ENCODE measurements at regions not wholly inside any gene's neighbourhood (a gene's known extent, or its start where the extent isn't known, plus 50 kb on each side); places are given as distances from the start of the nearest gene placed in this dataset.

DNA sequence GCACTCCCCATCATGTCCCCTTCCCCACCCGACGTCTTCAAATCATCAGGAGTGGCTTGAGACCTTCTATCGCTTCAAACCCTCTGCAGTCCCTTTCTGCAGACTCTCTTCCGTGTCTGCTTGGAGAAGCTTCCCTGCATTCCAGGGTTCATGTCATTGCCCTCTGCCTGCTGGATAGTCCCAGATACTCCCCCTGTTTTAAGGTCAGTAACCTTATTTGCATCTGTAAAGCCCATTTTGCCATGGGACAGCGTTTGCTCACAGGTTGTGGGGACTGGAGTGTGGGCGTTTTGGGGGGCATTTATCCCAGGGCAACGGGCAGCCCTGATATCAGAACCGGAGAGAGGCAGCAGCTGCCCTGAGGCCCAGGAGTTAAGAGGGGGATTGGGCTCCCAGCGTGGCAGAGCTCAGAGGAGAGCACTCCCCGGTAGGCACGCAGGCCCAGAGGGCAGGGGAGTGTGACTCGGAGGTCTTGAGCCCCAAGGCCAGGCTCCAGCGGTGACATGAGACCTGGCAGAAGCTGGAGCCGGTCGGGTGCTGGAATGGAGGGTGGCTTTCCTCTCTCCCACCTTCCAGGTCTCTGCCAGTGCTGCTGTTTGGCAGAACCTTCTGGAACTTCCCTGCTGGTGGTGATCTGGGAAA is 73.8 kb downstream of the RTP5 start:
- DNase-seq, result no peak

DNA sequence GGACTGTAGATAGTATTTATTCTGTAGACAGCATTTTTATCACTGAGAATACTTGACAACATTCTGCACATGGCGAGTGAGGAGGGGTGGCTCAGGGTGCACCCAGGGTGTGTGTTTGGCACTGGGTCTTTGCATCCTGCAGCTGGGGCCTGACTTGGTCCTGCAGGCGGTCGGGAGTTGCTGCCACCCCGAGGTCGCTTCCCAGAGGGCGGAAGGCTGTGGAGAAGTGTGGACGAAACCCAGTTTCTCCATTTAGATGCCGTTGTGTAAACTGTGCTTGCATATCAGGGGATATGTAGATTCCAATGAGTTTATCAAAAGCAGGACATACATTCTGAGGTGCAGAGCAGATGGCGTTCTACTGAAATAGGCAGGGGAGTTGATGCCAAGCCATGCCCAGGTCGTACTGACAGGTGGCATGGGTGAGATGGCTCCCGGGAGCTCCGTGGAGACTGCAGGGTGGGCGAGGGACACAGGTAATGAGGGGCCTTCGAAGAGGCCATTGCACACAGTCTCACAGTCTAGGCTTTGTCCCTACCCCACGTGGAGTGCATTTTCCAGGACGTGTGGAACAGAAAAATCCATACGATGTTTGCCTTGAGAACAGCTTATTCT is 74.5 kb downstream of the RTP5 start:
- no peak for DNase-seq

- DNase-seq, result no peak
These were observed 75.3 kb downstream of the RTP5 start for GRCh38 chr2:241944821-241945220.

GRCh38 chr2:241945311-241945710 is 75.8 kb downstream of the RTP5 start:
- no peak for DNase-seq

- no peak for DNase-seq
These were observed 76.3 kb downstream of the RTP5 start for GRCh38 chr2:241945803-241946202.

- no peak for DNase-seq
These were observed 76.9 kb downstream of the RTP5 start for GRCh38 chr2:241946306-241947003.

DNA sequence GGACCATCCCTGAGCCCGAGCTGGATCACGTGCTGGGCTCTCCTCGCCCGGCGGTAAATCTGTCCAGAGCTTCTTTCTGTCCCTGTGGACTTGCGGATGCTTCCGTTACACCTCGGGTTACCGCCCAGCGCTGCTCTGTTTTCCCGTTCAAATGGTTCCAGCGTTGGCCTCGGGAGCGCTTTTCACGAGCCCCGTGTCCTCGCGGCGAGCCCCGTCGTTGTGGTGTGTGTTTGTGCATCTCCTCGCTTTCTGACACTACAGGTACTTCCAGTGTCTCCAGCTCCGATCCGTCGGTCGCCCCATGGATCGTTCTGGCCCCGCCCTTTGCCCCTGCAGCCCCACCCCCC is 77.4 kb downstream of the RTP5 start:
- DNase-seq, result no peak

DNA sequence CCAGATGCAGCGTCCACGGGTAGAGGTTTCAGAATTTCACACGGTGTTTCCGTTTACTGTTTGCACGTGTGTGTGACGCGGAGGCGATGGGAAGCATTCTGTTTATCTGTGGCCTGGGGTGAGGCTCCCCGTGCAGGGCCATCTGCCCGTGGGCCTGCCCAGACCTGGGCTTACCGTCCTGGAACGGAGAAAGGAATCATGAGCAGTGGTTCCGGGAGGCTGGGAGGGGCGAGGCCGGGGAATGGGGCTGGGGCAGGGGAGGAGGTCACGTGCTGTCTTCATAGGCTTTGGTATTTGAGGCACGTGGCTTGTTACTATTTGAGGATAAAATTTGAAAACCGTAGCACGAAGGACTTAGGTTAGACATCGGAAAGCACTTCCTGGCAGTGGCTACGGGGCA is 77.9 kb downstream of the RTP5 start:
- DNase-seq, result no peak

GRCh38 chr2:241947876-241948275 is 78.3 kb downstream of the RTP5 start:
- DNase-seq, result no peak

DNA sequence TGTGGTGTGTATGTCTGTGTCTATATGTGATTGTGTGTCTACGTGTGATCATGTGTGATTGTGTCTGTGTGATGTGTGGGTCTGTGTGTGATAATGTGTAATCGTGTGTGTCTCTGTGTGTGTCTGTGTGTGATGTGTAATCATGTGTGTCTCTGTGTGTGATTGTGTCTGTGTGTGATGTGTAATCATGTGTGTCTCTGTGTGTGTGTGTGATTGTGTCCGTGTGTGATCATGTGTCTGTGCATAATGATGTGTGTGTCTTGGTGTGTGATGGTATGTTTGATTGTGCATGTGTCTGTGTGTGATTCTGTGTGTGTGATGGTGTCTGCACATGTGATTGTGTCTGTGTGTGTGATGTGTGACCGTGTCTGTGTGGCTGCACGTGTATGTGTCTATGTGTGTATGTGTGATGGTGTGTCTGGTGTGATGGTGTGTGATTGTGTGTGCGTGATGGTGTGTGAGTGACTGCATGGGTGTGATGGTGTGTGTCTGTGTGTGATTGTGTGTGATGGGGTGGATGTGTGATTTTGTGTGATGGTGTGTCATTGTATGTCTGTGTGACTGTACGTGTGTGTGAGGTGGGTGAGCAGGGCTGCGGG is 78.9 kb downstream of the RTP5 start:
- DNase-seq, result no peak

GRCh38 chr2:241948901-241949735 is 79.6 kb downstream of the RTP5 start:
- no peak for DNase-seq

GRCh38 chr2:241949736-241950412 is 80.3 kb downstream of the RTP5 start:
- DNase-seq, result no peak

GRCh38 chr2:241950413-241951315 is 81.1 kb downstream of the RTP5 start:
- DNase-seq, result peak; percentile 75

DNA sequence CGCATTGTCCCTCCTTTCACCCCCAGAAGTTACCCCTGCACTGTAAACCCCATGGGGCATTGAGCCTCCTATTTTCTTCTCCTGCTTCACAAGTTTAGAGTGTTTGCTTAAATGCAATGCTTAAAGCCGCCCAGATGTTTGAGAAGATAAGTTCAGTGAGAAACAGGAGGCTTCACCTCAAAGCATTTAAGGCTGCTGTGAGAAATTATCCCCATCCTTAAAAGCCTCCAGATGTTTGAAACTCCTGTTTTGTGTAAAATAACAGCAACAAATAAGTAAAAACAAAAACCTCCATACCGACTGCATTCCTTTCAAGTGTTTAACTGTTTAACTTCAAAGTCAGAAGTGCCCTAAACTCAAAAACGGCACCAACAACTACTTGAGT is 81.8 kb downstream of the RTP5 start:
- DNase-seq, result no peak

- DNase-seq, result no peak
These were observed 82.4 kb downstream of the RTP5 start for GRCh38 chr2:241951920-241952319.

GRCh38 chr2:241952816-241953215 is 83.3 kb downstream of the RTP5 start:
- no peak for DNase-seq

GRCh38 chr2:241953324-241953928 is 83.9 kb downstream of the RTP5 start:
- no peak for DNase-seq

- no peak for DNase-seq
These were observed 87.1 kb downstream of the RTP5 start for GRCh38 chr2:241956521-241957110.

DNA sequence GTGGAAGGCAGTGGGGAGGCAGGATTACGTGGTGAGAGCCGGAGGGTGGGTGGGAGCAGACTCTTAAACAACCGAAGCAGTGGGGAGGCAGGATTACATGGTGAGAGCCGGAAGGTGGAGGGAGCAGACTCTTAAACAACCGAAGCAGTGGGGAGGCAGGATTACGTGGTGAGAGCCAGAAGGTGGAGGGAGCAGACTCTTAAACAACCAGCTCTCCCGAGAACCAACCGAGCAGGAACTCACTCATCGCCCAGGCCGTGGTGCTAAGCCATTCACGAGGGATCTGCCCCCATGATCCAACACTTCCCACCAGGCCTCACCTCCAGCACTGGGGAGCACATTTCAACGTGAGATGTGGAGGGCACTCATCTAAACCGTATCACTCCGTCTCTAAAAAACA is 87.7 kb downstream of the RTP5 start:
- DNase-seq, result no peak

DNA sequence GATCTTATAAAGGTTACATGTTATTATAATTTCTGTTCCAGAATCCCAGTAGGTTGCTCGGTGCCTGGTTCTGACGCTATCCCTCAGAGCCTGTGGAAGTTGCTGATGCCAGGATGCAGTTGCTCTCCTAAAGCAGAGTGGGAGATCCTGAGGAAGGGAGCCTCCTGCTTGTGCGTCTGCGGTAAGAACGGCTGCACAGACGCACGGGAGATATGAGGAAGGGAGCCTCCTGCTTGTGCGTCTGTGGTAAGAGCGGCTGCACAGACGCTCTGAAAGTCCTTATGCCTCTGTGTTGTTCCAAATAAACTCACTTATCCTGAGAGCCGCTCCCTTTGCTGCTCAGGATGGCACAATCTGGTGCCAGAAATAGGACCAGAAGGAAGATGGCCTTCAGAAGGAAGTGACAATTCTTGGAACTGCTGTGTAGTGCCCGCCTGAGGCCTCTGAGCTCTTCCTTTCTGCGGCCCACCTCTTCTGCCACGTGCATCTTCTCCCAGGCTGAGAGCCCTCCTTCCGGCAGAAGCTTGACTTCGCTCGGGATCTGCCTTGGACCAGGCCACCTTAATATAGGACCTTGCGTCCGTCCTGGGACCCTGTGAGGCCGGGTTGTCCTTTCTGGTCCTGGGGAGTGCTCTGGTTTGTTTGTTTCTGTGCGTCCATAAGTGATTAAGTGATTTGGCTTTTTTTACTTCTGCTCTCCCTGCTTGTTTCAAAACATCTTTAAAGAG is 89.5 kb downstream of the RTP5 start:
- no peak for DNase-seq

All from NCI-H146 (cell line).